SKM-1 (cell line): ENCODE measurements at regions not wholly inside any gene's neighbourhood (a gene's known extent, or its start where the extent isn't known, plus 50 kb on each side); places are given as distances from the start of the nearest gene placed in this dataset.

Experiments
- DNase-seq: peaks from one replicate; lab custom pipeline; 2025; ENCODE audit not compliant: unreplicated experiment; lab: John Stamatoyannopoulos, UW

- no peak for DNase-seq
Measured at GRCh38 chr6:6781172-6781872, 192.8 kb downstream of the LY86 start.

- no peak for DNase-seq
Measured at GRCh38 chr6:6781873-6782227, 193.3 kb downstream of the LY86 start.

- DNase-seq = no peak
Measured at GRCh38 chr6:6783721-6784120, 195.2 kb downstream of the LY86 start.

- no peak for DNase-seq
Measured at GRCh38 chr6:6784514-6785162, 196.1 kb downstream of the LY86 start.

- DNase-seq = no peak
Measured at GRCh38 chr6:6785163-6785521, 196.6 kb downstream of the LY86 start.

GRCh38 chr6:6788394-6789032 lies 200.0 kb downstream of the LY86 start:
- peak; percentile 13 for DNase-seq

GRCh38 chr6:6790393-6790792 lies 201.9 kb downstream of the LY86 start:
- DNase-seq = no peak

- DNase-seq = no peak
Measured at GRCh38 chr6:6790891-6791290, 202.4 kb downstream of the LY86 start.

- peak; percentile 93 for DNase-seq
Measured at GRCh38 chr6:6793388-6794250, 205.1 kb downstream of the LY86 start.

GRCh38 chr6:6795393-6795792 lies 206.9 kb downstream of the LY86 start:
- no peak for DNase-seq

- no peak for DNase-seq
Measured at GRCh38 chr6:6796818-6797217, 208.3 kb downstream of the LY86 start.

- DNase-seq = no peak
Measured at GRCh38 chr6:6798448-6798860, 209.9 kb downstream of the LY86 start.

- DNase-seq = no peak
Measured at GRCh38 chr6:6801005-6801335, 212.4 kb downstream of the LY86 start.

- no peak for DNase-seq
Measured at GRCh38 chr6:6801635-6802218, 213.2 kb downstream of the LY86 start.

- peak; percentile 36 for DNase-seq
Measured at GRCh38 chr6:6803180-6803977, 214.9 kb downstream of the LY86 start.

- no peak for DNase-seq
Measured at GRCh38 chr6:6804843-6805615, 216.5 kb downstream of the LY86 start.

- DNase-seq = peak; percentile 92
Measured at GRCh38 chr6:6806844-6807518, 218.5 kb downstream of the LY86 start.

- DNase-seq = no peak
Measured at GRCh38 chr6:6808343-6808742, 219.8 kb downstream of the LY86 start.

GRCh38 chr6:6808915-6809314 lies 220.4 kb downstream of the LY86 start:
- DNase-seq = no peak
